ENCODE measurements at regions not wholly inside any gene's neighbourhood (a gene's known extent, or its start where the extent isn't known, plus 50 kb on each side); places are given as distances from the start of the nearest gene placed in this dataset.
A peak's percentile ranks its signal among the peaks of the same experiment; 100 is the strongest.

DNA sequence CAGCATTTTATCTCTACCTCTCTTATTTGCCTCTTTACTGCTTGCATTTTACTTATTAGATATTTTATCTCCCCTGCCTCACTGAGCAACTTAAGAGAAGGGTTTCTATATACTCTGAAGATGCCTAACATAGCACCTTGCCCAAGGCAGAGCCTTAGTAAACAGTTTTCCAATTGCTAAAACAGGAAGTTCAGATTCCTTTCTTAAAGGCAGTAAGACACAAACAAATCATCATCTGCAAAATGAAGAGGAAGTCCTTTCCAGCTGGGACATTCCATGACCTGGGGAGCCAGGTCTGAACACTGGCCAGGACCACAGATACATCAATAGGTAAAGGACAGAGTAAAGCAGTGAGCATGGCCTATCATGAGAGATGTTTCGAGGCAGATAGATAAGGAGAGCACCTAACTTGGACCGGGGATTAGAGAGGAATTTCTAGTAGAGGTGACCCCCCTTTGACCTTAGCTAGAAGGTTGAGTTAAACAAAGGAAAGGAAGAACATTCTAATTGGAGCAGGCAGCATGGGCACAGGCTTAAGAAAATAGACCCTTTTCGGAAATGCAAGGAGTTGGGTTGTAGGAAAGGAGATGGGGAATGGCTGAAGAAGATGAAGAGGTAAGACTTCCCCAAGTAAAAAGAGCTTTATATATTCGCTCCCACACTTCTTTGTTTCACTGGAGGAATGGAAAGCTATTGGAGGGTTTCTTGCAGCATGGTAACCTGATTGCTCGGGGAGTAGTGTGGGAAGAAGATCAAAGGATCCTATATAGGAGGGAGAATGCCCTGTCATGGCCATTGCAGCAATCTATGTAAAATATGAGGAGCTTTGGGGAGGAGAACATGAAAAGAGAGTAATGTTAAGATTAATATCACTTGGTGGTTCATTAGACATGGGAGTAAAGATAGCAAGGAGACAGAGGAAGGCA lies 94.8 kb downstream of the PHLDA1 start:
- no peak overlapping the region for H3K4me3 ChIP-seq (replicated peaks in 1 of 4; ENCODE audit: control extremely low read depth in 1 of 4, insufficient read depth in 1 of 4, low read depth in 3 of 4, low read length in 4 of 4)
- TF ChIP-seq, protein P1, sequence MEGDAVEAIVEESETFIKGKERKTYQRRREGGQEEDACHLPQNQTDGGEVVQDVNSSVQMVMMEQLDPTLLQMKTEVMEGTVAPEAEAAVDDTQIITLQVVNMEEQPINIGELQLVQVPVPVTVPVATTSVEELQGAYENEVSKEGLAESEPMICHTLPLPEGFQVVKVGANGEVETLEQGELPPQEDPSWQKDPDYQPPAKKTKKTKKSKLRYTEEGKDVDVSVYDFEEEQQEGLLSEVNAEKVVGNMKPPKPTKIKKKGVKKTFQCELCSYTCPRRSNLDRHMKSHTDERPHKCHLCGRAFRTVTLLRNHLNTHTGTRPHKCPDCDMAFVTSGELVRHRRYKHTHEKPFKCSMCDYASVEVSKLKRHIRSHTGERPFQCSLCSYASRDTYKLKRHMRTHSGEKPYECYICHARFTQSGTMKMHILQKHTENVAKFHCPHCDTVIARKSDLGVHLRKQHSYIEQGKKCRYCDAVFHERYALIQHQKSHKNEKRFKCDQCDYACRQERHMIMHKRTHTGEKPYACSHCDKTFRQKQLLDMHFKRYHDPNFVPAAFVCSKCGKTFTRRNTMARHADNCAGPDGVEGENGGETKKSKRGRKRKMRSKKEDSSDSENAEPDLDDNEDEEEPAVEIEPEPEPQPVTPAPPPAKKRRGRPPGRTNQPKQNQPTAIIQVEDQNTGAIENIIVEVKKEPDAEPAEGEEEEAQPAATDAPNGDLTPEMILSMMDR (conservative IDR thresholded peaks at IDR 0.05 in 1 of 2, IDR thresholded peaks at IDR 0.05 in 1 of 2; ENCODE audit: low read depth in 1 of 2, low read length in 2 of 2): no peak
- TF ChIP-seq EZH2 (IDR thresholded peaks at IDR 0.05; ENCODE audit: low read length, missing control alignments): no peak
- no peaks in the 10 kb centered on the region for H4K20me1 ChIP-seq (ENCODE audit: control insufficient read depth, extremely low read depth, insufficient read depth, low read length)
- H3K9ac ChIP-seq (ENCODE audit: insufficient read depth, low read length): no peak overlapping the region
- H3K79me2 ChIP-seq (ENCODE audit: control insufficient read depth, insufficient read depth, low read length): no peaks in the 10 kb centered on the region
- H2AFZ ChIP-seq (ENCODE audit: low read length): no peak overlapping the region
- DNase-seq (ENCODE audit: low read depth in 2 of 2): no peak
- H3K4me2 ChIP-seq (ENCODE audit: extremely low read depth, insufficient read depth, low read length): no peak overlapping the region
- no peak overlapping the region for H3K27ac ChIP-seq (ENCODE audit: insufficient read depth, low read length)
- H3K4me1 ChIP-seq (ENCODE audit: control insufficient read depth, extremely low read depth, insufficient read depth, low read length): peaks cover 11% of the 10 kb centered on the region
- no peaks in the 10 kb centered on the region for H3K9me3 ChIP-seq (ENCODE audit: control insufficient read depth, insufficient read depth, low read depth, low read length)
- H3K36me3 ChIP-seq (ENCODE audit: control insufficient read depth, insufficient read depth, low read length): no peaks in the 10 kb centered on the region
- H3K27me3 ChIP-seq (ENCODE audit: control insufficient read depth, insufficient read depth, low read length): no peaks in the 10 kb centered on the region

DNA sequence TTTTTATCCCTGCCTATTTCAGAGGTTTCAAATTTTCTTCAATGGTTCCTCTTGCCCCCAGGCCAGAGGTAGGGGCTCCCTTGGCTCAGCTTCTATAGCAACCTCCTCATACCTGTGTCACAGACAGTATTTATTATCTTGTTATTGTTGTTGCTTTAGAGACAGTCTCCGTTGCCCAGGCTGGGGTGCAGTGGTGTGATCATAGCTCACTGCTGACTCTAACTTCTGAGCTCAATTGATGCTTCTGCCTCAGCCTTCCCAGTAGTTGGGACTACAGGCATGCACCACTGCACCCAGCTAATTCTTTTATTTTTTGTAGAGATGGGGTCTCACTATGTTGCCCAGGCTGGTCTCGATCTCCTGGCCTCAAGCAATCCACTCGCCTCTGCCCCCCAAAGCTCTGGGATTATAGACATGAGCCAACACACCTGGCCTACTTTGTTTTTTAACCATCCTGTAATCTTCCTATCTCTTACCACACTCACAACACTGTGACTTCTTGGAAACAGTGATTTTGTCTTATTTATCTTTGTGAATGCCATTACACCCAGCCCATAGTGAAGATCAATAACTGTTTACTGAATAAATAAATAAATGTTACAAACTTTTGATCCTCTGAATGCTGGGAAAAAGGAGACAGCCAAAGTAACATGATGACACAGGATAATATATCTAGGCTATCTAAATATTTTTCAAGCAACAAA lies 95.9 kb downstream of the PHLDA1 start:
- no peak for TF ChIP-seq EZH2 (IDR thresholded peaks at IDR 0.05; ENCODE audit: low read length, missing control alignments)
- TF ChIP-seq, protein P1 (conservative IDR thresholded peaks at IDR 0.05 in 1 of 2, IDR thresholded peaks at IDR 0.05 in 1 of 2; ENCODE audit: low read depth in 1 of 2, low read length in 2 of 2): no peak
- no peak overlapping the region for H3K4me3 ChIP-seq (replicated peaks in 1 of 4; ENCODE audit: control extremely low read depth in 1 of 4, insufficient read depth in 1 of 4, low read depth in 3 of 4, low read length in 4 of 4)
- H3K9me3 ChIP-seq (ENCODE audit: control insufficient read depth, insufficient read depth, low read depth, low read length): no peaks in the 10 kb centered on the region
- no peak overlapping the region for H2AFZ ChIP-seq (ENCODE audit: low read length)
- no peaks in the 10 kb centered on the region for H3K79me2 ChIP-seq (ENCODE audit: control insufficient read depth, insufficient read depth, low read length)
- H3K27me3 ChIP-seq (ENCODE audit: control insufficient read depth, insufficient read depth, low read length): no peaks in the 10 kb centered on the region
- no peaks in the 10 kb centered on the region for H3K36me3 ChIP-seq (ENCODE audit: control insufficient read depth, insufficient read depth, low read length)
- H3K9ac ChIP-seq (ENCODE audit: insufficient read depth, low read length): no peak overlapping the region
- no peaks in the 10 kb centered on the region for H4K20me1 ChIP-seq (ENCODE audit: control insufficient read depth, extremely low read depth, insufficient read depth, low read length)
- DNase-seq (ENCODE audit: low read depth in 2 of 2): no peak
- H3K27ac ChIP-seq (ENCODE audit: insufficient read depth, low read length): no peak overlapping the region
- H3K4me1 ChIP-seq (ENCODE audit: control insufficient read depth, extremely low read depth, insufficient read depth, low read length): peaks cover 11% of the 10 kb centered on the region
- H3K4me2 ChIP-seq (ENCODE audit: extremely low read depth, insufficient read depth, low read length): no peak overlapping the region

DNA sequence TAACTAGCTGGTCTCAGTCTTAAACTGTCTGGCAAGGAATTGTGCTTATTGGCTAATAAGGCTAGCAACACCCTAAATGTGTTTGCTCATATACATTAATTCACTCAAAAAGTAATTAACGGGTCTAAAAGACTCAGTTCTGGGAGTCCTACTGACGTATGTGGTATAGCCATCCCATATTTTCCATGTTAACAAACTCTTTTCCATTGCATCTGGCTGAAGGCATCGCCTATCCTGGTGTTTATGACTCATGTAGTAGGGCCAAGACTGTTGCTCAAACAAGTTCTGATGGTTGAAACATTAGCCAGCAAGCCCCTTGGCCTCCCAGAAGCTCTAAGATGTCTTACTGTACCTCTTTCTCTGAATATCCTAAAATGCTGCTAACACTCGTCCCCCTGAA lies 98.5 kb downstream of the PHLDA1 start:
- H3K9me3 ChIP-seq (ENCODE audit: control insufficient read depth, insufficient read depth, low read depth, low read length): no peaks in the 10 kb centered on the region
- H3K4me1 ChIP-seq (ENCODE audit: control insufficient read depth, extremely low read depth, insufficient read depth, low read length): peaks cover 5% of the 10 kb centered on the region
- no peaks in the 10 kb centered on the region for H3K36me3 ChIP-seq (ENCODE audit: control insufficient read depth, insufficient read depth, low read length)
- H3K27me3 ChIP-seq (ENCODE audit: control insufficient read depth, insufficient read depth, low read length): no peaks in the 10 kb centered on the region
- no peak for TF ChIP-seq EZH2 (IDR thresholded peaks at IDR 0.05; ENCODE audit: low read length, missing control alignments)
- TF ChIP-seq, protein P1 (conservative IDR thresholded peaks at IDR 0.05 in 1 of 2, IDR thresholded peaks at IDR 0.05 in 1 of 2; ENCODE audit: low read depth in 1 of 2, low read length in 2 of 2): no peak
- no peaks in the 10 kb centered on the region for H4K20me1 ChIP-seq (ENCODE audit: control insufficient read depth, extremely low read depth, insufficient read depth, low read length)
- H3K4me2 ChIP-seq (ENCODE audit: extremely low read depth, insufficient read depth, low read length): no peak overlapping the region
- H3K9ac ChIP-seq (ENCODE audit: insufficient read depth, low read length): no peak overlapping the region
- DNase-seq (ENCODE audit: low read depth in 2 of 2): peak; percentile 94 to 96
- no peaks in the 10 kb centered on the region for H3K79me2 ChIP-seq (ENCODE audit: control insufficient read depth, insufficient read depth, low read length)
- no peak overlapping the region for H2AFZ ChIP-seq (ENCODE audit: low read length)
- H3K27ac ChIP-seq (ENCODE audit: insufficient read depth, low read length): peak overlapping the region; percentile 39
- no peak overlapping the region for H3K4me3 ChIP-seq (replicated peaks in 1 of 4; ENCODE audit: control extremely low read depth in 1 of 4, insufficient read depth in 1 of 4, low read depth in 3 of 4, low read length in 4 of 4)
